Keratinocyte (primary cell): ENCODE measurements at regions not wholly inside any gene's neighbourhood (a gene's known extent, or its start where the extent isn't known, plus 50 kb on each side); places are given as distances from the start of the nearest gene placed in this dataset.

Experiments
- DNase-seq: peaks from one replicate; pipeline ENCODE4 v3.0.0-alpha.2; 2011; ENCODE audit warnings: low read depth, missing footprints, low spot score
- FAIRE-seq: peaks from 2 replicates; lab custom pipeline; 2011; peaks lifted over from hg19 to GRCh38; lab: Jason Lieb, UNC
- H2AFZ ChIP-seq: 2 replicates; pipeline ENCODE4 v1.6.0; 2012; ENCODE audit warnings: low read length, control low read depth, inconsistent platforms; ENCODE audit not compliant: control insufficient read depth
- H3K27ac ChIP-seq: 2 replicates; pipeline ENCODE4 v1.5.1; 2011; ENCODE audit warnings: low read length; ENCODE audit not compliant: control insufficient read depth, insufficient read depth
- H3K27me3 ChIP-seq: 3 replicates; pipeline ENCODE4 v1.6.0; 2011; ENCODE audit warnings: low read length; ENCODE audit not compliant: control insufficient read depth, insufficient read depth; ENCODE audit errors: extremely low read depth
- H3K36me3 ChIP-seq, 2 experiments: 2 replicates in 1 of 2; 3 replicates in 1 of 2; pipeline ENCODE4 v1.5.1; 2011; ENCODE audit warnings: low read length in 2 of 2, mild to moderate bottlenecking in 1 of 2; ENCODE audit not compliant: control insufficient read depth in 2 of 2, insufficient read depth in 2 of 2; ENCODE audit errors: extremely low read depth in 1 of 2
- H3K4me1 ChIP-seq: 3 replicates; pipeline ENCODE4 v1.5.1; 2011; ENCODE audit warnings: low read length; ENCODE audit not compliant: control insufficient read depth, insufficient read depth; ENCODE audit errors: extremely low read depth
- H3K4me2 ChIP-seq: 3 replicates; pipeline ENCODE4 v1.6.0; 2011; ENCODE audit warnings: low read depth, low read length; ENCODE audit not compliant: control insufficient read depth, insufficient read depth; ENCODE audit errors: extremely low read depth
- H3K4me3 ChIP-seq, 3 experiments: fragments of 200-600 bp in 1 of 3; sonication (generic) in 1 of 3; 2 replicates in 2 of 3; 3 replicates in 1 of 3; pipeline ENCODE4 v1.5.1; 2011 to 2016; ENCODE audit warnings: low read length in 3 of 3, mild to moderate bottlenecking in 3 of 3, control low read depth in 2 of 3, inconsistent platforms in 1 of 3, low read depth in 1 of 3, mixed read lengths in 1 of 3, mixed run types in 1 of 3, moderate library complexity in 1 of 3; ENCODE audit not compliant: control insufficient read depth in 2 of 3, insufficient read depth in 2 of 3; ENCODE audit errors: extremely low read depth in 1 of 3
- H3K79me2 ChIP-seq: 2 replicates; pipeline ENCODE4 v1.6.0; 2012; ENCODE audit warnings: low read length; ENCODE audit not compliant: control insufficient read depth, insufficient read depth
- H3K9ac ChIP-seq: 3 replicates; pipeline ENCODE4 v1.6.0; 2011; ENCODE audit warnings: low read length; ENCODE audit not compliant: control insufficient read depth, insufficient read depth; ENCODE audit errors: extremely low read depth
- H3K9me1 ChIP-seq: 3 replicates; pipeline ENCODE4 v1.6.0; 2011; ENCODE audit warnings: low read length; ENCODE audit not compliant: control insufficient read depth, insufficient read depth; ENCODE audit errors: extremely low read depth
- H3K9me3 ChIP-seq: 2 replicates; pipeline ENCODE4 v1.5.1; 2012; ENCODE audit warnings: low read depth, low read length; ENCODE audit not compliant: control insufficient read depth
- H4K20me1 ChIP-seq: 3 replicates; pipeline ENCODE4 v1.6.0; 2011; ENCODE audit warnings: low read length; ENCODE audit not compliant: control insufficient read depth, insufficient read depth; ENCODE audit errors: extremely low read depth
- CTCF ChIP-seq, 3 experiments: IDR thresholded peaks in 1 of 3; conservative IDR thresholded peaks in 1 of 3; optimal IDR thresholded peaks in 1 of 3; 2 replicates in 2 of 3; 3 replicates in 1 of 3; pipeline versions ENCODE3 to v1.5.1; 2011; ENCODE audit warnings: low read length in 3 of 3, mild to moderate bottlenecking in 3 of 3, moderate library complexity in 2 of 3, control low read depth in 1 of 3, inconsistent platforms in 1 of 3; ENCODE audit not compliant: insufficient read depth in 2 of 3; ENCODE audit errors: extremely low read depth in 1 of 3
- EZH2 ChIP-seq: IDR thresholded peaks from one replicate; pipeline ENCODE4 v1.6.1; 2012; ENCODE audit warnings: inconsistent platforms, mild to moderate bottlenecking, low read length, moderate library complexity
- dilution Hi-C: fragments of 300-500 bp; cut with MboI; formaldehyde crosslinking; loops from one replicate; pipeline ENCODE4 v1.7.0; 2020; ENCODE audit warnings: low sequenced_read_pairs; ENCODE audit not compliant: extremely low pct_ligation_motif_present

GRCh38 chr13:44124352-44124751 is 244.6 kb downstream of the LACC1 start:
- H3K4me1 ChIP-seq = no peaks in the 10 kb centered on the region
- TF ChIP-seq CTCF (optimal IDR thresholded peaks at IDR 0.05 in 1 of 3, IDR thresholded peaks at IDR 0.05 in 1 of 3, conservative IDR thresholded peaks at IDR 0.05 in 1 of 3; ENCODE audit: extremely low read depth in 1 of 3, insufficient read depth in 2 of 3, low read length in 3 of 3) = no peak
- no peak for TF ChIP-seq EZH2
- dilution Hi-C loops = no loop called here

GRCh38 chr13:44125943-44126469 is 246.3 kb downstream of the LACC1 start:
- dilution Hi-C loops = no loop called here
- no peaks in the 10 kb centered on the region for H4K20me1 ChIP-seq
- no peaks in the 10 kb centered on the region for H3K36me3 ChIP-seq
- no peak overlapping the region for H3K27ac ChIP-seq
- no peaks in the 10 kb centered on the region for H3K9me1 ChIP-seq
- no peaks in the 10 kb centered on the region for H3K4me1 ChIP-seq
- FAIRE-seq (no peak), DNase-seq (no peak)
- no peaks in the 10 kb centered on the region for H3K79me2 ChIP-seq
- no peak for TF ChIP-seq CTCF (optimal IDR thresholded peaks at IDR 0.05 in 1 of 3, IDR thresholded peaks at IDR 0.05 in 1 of 3, conservative IDR thresholded peaks at IDR 0.05 in 1 of 3; ENCODE audit: extremely low read depth in 1 of 3, insufficient read depth in 2 of 3, low read length in 3 of 3)
- no peak for TF ChIP-seq EZH2
- H2AFZ ChIP-seq = no peak overlapping the region
- H3K4me2 ChIP-seq = no peak overlapping the region
- H3K27me3 ChIP-seq = no peaks in the 10 kb centered on the region
- H3K9me3 ChIP-seq = peaks cover 3% of the 10 kb centered on the region
- H3K4me3 ChIP-seq = no peak overlapping the region
- H3K9ac ChIP-seq = no peak overlapping the region

More at GRCh38 chr13:44124352-44124751, 244.6 kb downstream of the LACC1 start:
- H4K20me1 ChIP-seq = no peaks in the 10 kb centered on the region
- no peaks in the 10 kb centered on the region for H3K36me3 ChIP-seq
- no peaks in the 10 kb centered on the region for H3K79me2 ChIP-seq
- no peak overlapping the region for H3K27ac ChIP-seq
- no peak overlapping the region for H3K4me3 ChIP-seq
- no peaks in the 10 kb centered on the region for H3K27me3 ChIP-seq
- H3K9ac ChIP-seq = no peak overlapping the region
- FAIRE-seq (no peak), DNase-seq (no peak)
- H2AFZ ChIP-seq = no peak overlapping the region
- H3K9me3 ChIP-seq = peaks cover 3% of the 10 kb centered on the region
- H3K4me2 ChIP-seq = no peak overlapping the region
- no peaks in the 10 kb centered on the region for H3K9me1 ChIP-seq
